ENCODE measurements at regions not wholly inside any gene's neighbourhood (a gene's known extent, or its start where the extent isn't known, plus 50 kb on each side); places are given as distances from the start of the nearest gene placed in this dataset.

Small RNAs in the stretch of these regions (small RNA-seq; reads per million reads assigned to genes)
- gene RF00019, result 0 reads per million in 7 experiments
